IMR-90 (cell line): ENCODE measurements at regions not wholly inside any gene's neighbourhood (a gene's known extent, or its start where the extent isn't known, plus 50 kb on each side); places are given as distances from the start of the nearest gene placed in this dataset.

Source experiments
- ATAC-seq: fragments of 200-7000 bp; cut with Tn5 transposase; 2 replicates; pipeline ENCODE4 v1.9.1; 2020; ENCODE audit warnings: low read depth, mild to moderate bottlenecking, moderate library complexity
- BruUV-seq: library from RNA; stranded (reverse); fragments of 400-500 nt; replicated peaks from 2 replicates; lab custom pipeline; 2021; lab: Mats Ljungman, UMichigan
- CTCF ChIA-PET: fragments of 300-600 bp; formaldehyde crosslinking; extraction: SDS; loops from one replicate; lab custom pipeline; 2021; ENCODE audit warnings: antibody characterized with exemption; lab: Yijun Ruan, JAX
- POLR2A ChIA-PET: fragments of 300-600 bp; sonication (Branson Sonifier 250); formaldehyde crosslinking; loops from one replicate; lab custom pipeline; 2022; ENCODE audit warnings: antibody characterized with exemption; ENCODE audit not compliant: unreplicated experiment; lab: Charles Lee
- DNase-seq: peaks from one replicate; pipeline ENCODE4 v3.0.0; 2013
- H2AFZ ChIP-seq: replicated peaks from 2 replicates; pipeline ENCODE3; 2013; ENCODE audit warnings: low read length, mild to moderate bottlenecking; ENCODE audit not compliant: poor library complexity
- H2AK5ac ChIP-seq: 2 replicates; pipeline ENCODE4 v1.6.1; 2013; ENCODE audit warnings: low read depth, low read length, inconsistent platforms
- H2AK9ac ChIP-seq: replicated peaks from 2 replicates; pipeline ENCODE3; 2013; ENCODE audit warnings: mild to moderate bottlenecking, low read depth, low read length, moderate library complexity; ENCODE audit not compliant: poor library complexity
- H2BK120ac ChIP-seq: 2 replicates; pipeline ENCODE4 v1.6.1; 2013; ENCODE audit warnings: low read depth, low read length, inconsistent platforms
- H2BK15ac ChIP-seq: 3 replicates; pipeline ENCODE4 v1.6.1; 2013; ENCODE audit warnings: low read depth, low read length, inconsistent platforms
- H2BK20ac ChIP-seq: 2 replicates; pipeline ENCODE4 v1.6.1; 2013; ENCODE audit warnings: low read depth, mild to moderate bottlenecking, inconsistent platforms, low read length, moderate library complexity
- H2BK5ac ChIP-seq: 2 replicates; pipeline ENCODE4 v1.6.1; 2013; ENCODE audit warnings: mild to moderate bottlenecking, low read depth, low read length, inconsistent platforms; ENCODE audit not compliant: poor library complexity, severe bottlenecking
- H3K14ac ChIP-seq: replicated peaks from 2 replicates; pipeline ENCODE4 v1.6.1; 2013; ENCODE audit warnings: low read depth, low read length, inconsistent platforms
- H3K18ac ChIP-seq: 2 replicates; pipeline ENCODE4 v1.6.1; 2013; ENCODE audit warnings: low read depth, low read length, control low read depth
- H3K23ac ChIP-seq: 2 replicates; pipeline ENCODE4 v1.6.1; 2013; ENCODE audit warnings: low read depth, low read length, inconsistent platforms
- H3K27ac ChIP-seq: 2 replicates; pipeline ENCODE4 v1.5.1; 2013; ENCODE audit warnings: mild to moderate bottlenecking, control low read depth, low read length; ENCODE audit not compliant: insufficient read depth
- H3K27me3 ChIP-seq: 2 replicates; pipeline ENCODE4 v1.6.1; 2013; ENCODE audit warnings: low read length; ENCODE audit not compliant: control insufficient read depth, insufficient read depth
- H3K36me3 ChIP-seq: 2 replicates; pipeline ENCODE4 v1.6.1; 2013; ENCODE audit warnings: low read length, mixed read lengths; ENCODE audit not compliant: control insufficient read depth, insufficient read depth
- H3K4ac ChIP-seq: 2 replicates; pipeline ENCODE4 v1.6.1; 2013; ENCODE audit warnings: low read depth, low read length, inconsistent platforms
- H3K4me1 ChIP-seq: 2 replicates; pipeline ENCODE4 v1.6.1; 2013; ENCODE audit warnings: low read length, mixed read lengths; ENCODE audit not compliant: control insufficient read depth, insufficient read depth
- H3K4me2 ChIP-seq: 2 replicates; pipeline ENCODE4 v1.6.1; 2013; ENCODE audit warnings: low read depth, mild to moderate bottlenecking, control low read depth, low read length, moderate library complexity
- H3K4me3 ChIP-seq: 2 replicates; pipeline ENCODE4 v1.5.1; 2013; ENCODE audit warnings: low read depth, mild to moderate bottlenecking, control low read depth, low read length, moderate library complexity; ENCODE audit not compliant: insufficient read depth
- H3K56ac ChIP-seq: 2 replicates; pipeline ENCODE4 v1.6.1; 2013; ENCODE audit warnings: low read length, inconsistent platforms; ENCODE audit not compliant: insufficient read depth; ENCODE audit errors: extremely low read depth
- H3K79me1 ChIP-seq, 2 experiments: 2 replicates each; pipeline ENCODE4 v1.6.1; 2013; ENCODE audit warnings: low read length in 2 of 2, inconsistent platforms in 1 of 2, low read depth in 1 of 2
- H3K9ac ChIP-seq: 2 replicates; pipeline ENCODE4 v1.6.1; 2013; ENCODE audit warnings: low read depth, low read length, control low read depth
- H3K9me1 ChIP-seq: 2 replicates; pipeline ENCODE4 v1.6.1; 2013; ENCODE audit warnings: low read length, inconsistent platforms; ENCODE audit not compliant: insufficient read depth
- H3K9me3 ChIP-seq: 2 replicates; pipeline ENCODE4 v1.6.1; 2013; ENCODE audit warnings: low read length; ENCODE audit not compliant: control insufficient read depth, insufficient read depth
- H4K20me1 ChIP-seq: 2 replicates; pipeline ENCODE4 v1.6.1; 2013; ENCODE audit warnings: low read length, inconsistent platforms; ENCODE audit not compliant: insufficient read depth
- H4K5ac ChIP-seq: 2 replicates; pipeline ENCODE4 v1.6.1; 2013; ENCODE audit warnings: mild to moderate bottlenecking, low read depth, low read length, control low read depth
- H4K8ac ChIP-seq, 2 experiments: 2 replicates each; pipeline ENCODE4 v1.6.1; 2013; ENCODE audit warnings: low read depth in 2 of 2, low read length in 2 of 2, control low read depth in 1 of 2, inconsistent platforms in 1 of 2
- H4K91ac ChIP-seq: 2 replicates; pipeline ENCODE4 v1.6.1; 2013; ENCODE audit warnings: low read depth, low read length, inconsistent platforms; ENCODE audit not compliant: insufficient read depth
- BHLHE40 ChIP-seq: fragments of 150-350 bp; IDR thresholded peaks from 2 replicates; pipeline ENCODE4 v1.6.1; 2016; ENCODE audit warnings: mild to moderate bottlenecking, low read depth, low read length
- CEBPB ChIP-seq: IDR thresholded peaks from 2 replicates; pipeline ENCODE4 v1.6.1; 2012; ENCODE audit warnings: low read depth, low read length, improper control_type of control experiment
- CHD1 ChIP-seq: IDR thresholded peaks from 2 replicates; pipeline ENCODE4 v1.6.1; 2012; ENCODE audit warnings: low read depth, low read length, improper control_type of control experiment
- FOS ChIP-seq: fragments of 150-350 bp; IDR thresholded peaks from 2 replicates; pipeline ENCODE4 v1.6.1; 2016; ENCODE audit warnings: low read depth, low read length
- MAFK ChIP-seq: IDR thresholded peaks from 2 replicates; pipeline ENCODE4 v1.6.1; 2012; ENCODE audit warnings: low read depth, low read length, improper control_type of control experiment
- MAZ ChIP-seq: IDR thresholded peaks from 2 replicates; pipeline ENCODE4 v1.6.1; 2012; ENCODE audit warnings: low read depth, mild to moderate bottlenecking, low read length, improper control_type of control experiment, moderate library complexity, borderline replicate concordance
- MXI1 ChIP-seq: IDR thresholded peaks from 2 replicates; pipeline ENCODE4 v1.6.1; 2012; ENCODE audit warnings: low read depth, mild to moderate bottlenecking, low read length, moderate library complexity, borderline replicate concordance
- NFE2L2 ChIP-seq: fragments of 150-350 bp; IDR thresholded peaks from 2 replicates; pipeline ENCODE4 v1.6.1; 2016; ENCODE audit warnings: low read depth, mild to moderate bottlenecking, low read length
- POLR2A ChIP-seq: IDR thresholded peaks from 2 replicates; pipeline ENCODE4 v1.6.1; 2012; ENCODE audit warnings: mild to moderate bottlenecking, low read depth, low read length
- RAD21 ChIP-seq: IDR thresholded peaks from 2 replicates; pipeline ENCODE4 v1.6.1; 2012; ENCODE audit warnings: low read length, improper control_type of control experiment
- RCOR1 ChIP-seq: IDR thresholded peaks from 2 replicates; pipeline ENCODE4 v1.6.1; 2012; ENCODE audit warnings: mild to moderate bottlenecking, low read length, improper control_type of control experiment; ENCODE audit not compliant: insufficient replicate concordance
- RFX5 ChIP-seq: IDR thresholded peaks from 2 replicates; pipeline ENCODE4 v1.8.0; 2012; ENCODE audit warnings: low read depth, mild to moderate bottlenecking, low read length, moderate library complexity
- SMC3 ChIP-seq: fragments of 150-350 bp; IDR thresholded peaks from 2 replicates; pipeline ENCODE4 v1.6.1; 2016; ENCODE audit warnings: low read depth, mild to moderate bottlenecking, antibody characterized with exemption, low read length, moderate library complexity
- WGBS, 2 experiments: methylation state at CpG; one replicate each; pipeline versions ENCODE4 v1.1.5 to v1.1.7; 2013; ENCODE audit warnings: missing lambda C conversion rate in 2 of 2; ENCODE audit not compliant: insufficient read length in 1 of 2; ENCODE audit errors: extremely low coverage in 2 of 2; 5-methylcytosine and 5-hydroxymethylcytosine counted together
- dilution Hi-C: fragments of 300-500 bp; cut with HindIII; formaldehyde crosslinking; loops from one replicate; pipeline ENCODE4 v1.14.3; 2018; ENCODE audit warnings: low sequenced_read_pairs; ENCODE audit not compliant: unreplicated experiment
- in situ Hi-C: fragments of 300-500 bp; cut with MboI; formaldehyde crosslinking; loops from 3 replicates; pipeline ENCODE4 v1.14.3; 2019; ENCODE audit warnings: low sequenced_read_pairs, inconsistent platforms, mixed read lengths
- intact Hi-C: fragments of 100-400 bp; cut with micrococcal nuclease; formaldehyde crosslinking; loops from 2 replicates; pipeline ENCODE4 v1.10.0; 2022
- TF ChIP-seq, protein P1 (sequence below): conservative IDR thresholded peaks from 2 replicates; pipeline ENCODE4 v1.5.1; 2012; ENCODE audit warnings: mild to moderate bottlenecking, low read depth, low read length, improper control_type of control experiment
- TF ChIP-seq, protein P2 (sequence below): fragments of 150-350 bp; IDR thresholded peaks from 2 replicates; pipeline ENCODE4 v1.6.1; 2016; ENCODE audit warnings: low read depth, mild to moderate bottlenecking, low read length, moderate library complexity, borderline replicate concordance
- TF ChIP-seq, protein P3 (sequence below): fragments of 150-350 bp; IDR thresholded peaks from 2 replicates; pipeline ENCODE4 v1.6.1; 2017; ENCODE audit warnings: mild to moderate bottlenecking, antibody characterized with exemption, low read length, low read depth

DNA sequence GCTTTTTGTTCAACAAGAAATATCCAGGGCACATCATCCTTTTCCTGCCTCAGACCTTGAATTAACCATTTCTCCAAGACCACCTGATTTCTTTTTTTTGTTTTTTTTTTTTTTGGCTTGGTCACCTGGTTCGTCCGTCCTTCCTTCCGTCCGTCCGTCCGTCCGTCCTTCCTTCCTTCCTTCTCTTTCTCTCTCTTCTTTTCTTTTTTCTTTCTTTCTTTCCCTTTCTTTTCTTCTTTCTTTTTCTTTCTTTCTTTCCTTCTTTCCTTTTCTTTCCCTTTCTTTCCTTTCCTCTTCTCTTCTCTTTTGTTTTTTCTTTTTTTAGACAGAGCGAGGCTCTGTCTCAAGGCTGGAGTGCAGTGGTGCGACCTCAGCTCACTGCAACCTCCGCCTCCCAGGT, 80.7 kb downstream of the TET3 start:
- Histone ChIP-seq H3K14ac (no peak overlapping the region), H3K4me1 (peaks cover 2% of the 10 kb centered on the region; the same call in 1 of the 2 replicates), H2BK5ac (no peak overlapping the region), H3K56ac (no peak overlapping the region), H2AK5ac (no peak overlapping the region), H3K4me2 (no peak overlapping the region), H3K18ac (no peak overlapping the region), H3K36me3 (no peaks in the 10 kb centered on the region), H3K27me3 (no peaks in the 10 kb centered on the region), H2AFZ (no peak overlapping the region), H2BK15ac (no peak overlapping the region), H2AK9ac (no peak overlapping the region), H2BK20ac (no peak overlapping the region), H3K23ac (no peak overlapping the region), H3K9ac (no peak overlapping the region), H3K9me1 (peaks cover 2% of the 10 kb centered on the region), H3K4me3 (no peak overlapping the region), H3K4ac (no peak overlapping the region), H4K91ac (no peak overlapping the region), H3K9me3 (no peaks in the 10 kb centered on the region), H4K20me1 (no peaks in the 10 kb centered on the region; the same call in 1 of the 2 replicates), H4K5ac (no peak overlapping the region), H4K8ac (no peak overlapping the region), H3K79me1 (peaks cover 14 to 17% of the 10 kb centered on the region in 2 experiments), H3K27ac (no peak overlapping the region), H2BK120ac (no peak overlapping the region)
- BruUV-seq, result no TSS peak
- dilution Hi-C loops (no loop called here), intact Hi-C loops (no loop called here), in situ Hi-C loops (no loop called here)
- ChIA-PET CTCF (no interaction called here), POLR2A (no interaction called here)
- WGBS, 2 experiments, result 100% methylated on average over 1 of the region's 10 CpGs; no CpG with 5 or more reads in 1 of the 2 experiments
- ATAC-seq (no peak), DNase-seq (no peak)
- TF ChIP-seq, protein P1, sequence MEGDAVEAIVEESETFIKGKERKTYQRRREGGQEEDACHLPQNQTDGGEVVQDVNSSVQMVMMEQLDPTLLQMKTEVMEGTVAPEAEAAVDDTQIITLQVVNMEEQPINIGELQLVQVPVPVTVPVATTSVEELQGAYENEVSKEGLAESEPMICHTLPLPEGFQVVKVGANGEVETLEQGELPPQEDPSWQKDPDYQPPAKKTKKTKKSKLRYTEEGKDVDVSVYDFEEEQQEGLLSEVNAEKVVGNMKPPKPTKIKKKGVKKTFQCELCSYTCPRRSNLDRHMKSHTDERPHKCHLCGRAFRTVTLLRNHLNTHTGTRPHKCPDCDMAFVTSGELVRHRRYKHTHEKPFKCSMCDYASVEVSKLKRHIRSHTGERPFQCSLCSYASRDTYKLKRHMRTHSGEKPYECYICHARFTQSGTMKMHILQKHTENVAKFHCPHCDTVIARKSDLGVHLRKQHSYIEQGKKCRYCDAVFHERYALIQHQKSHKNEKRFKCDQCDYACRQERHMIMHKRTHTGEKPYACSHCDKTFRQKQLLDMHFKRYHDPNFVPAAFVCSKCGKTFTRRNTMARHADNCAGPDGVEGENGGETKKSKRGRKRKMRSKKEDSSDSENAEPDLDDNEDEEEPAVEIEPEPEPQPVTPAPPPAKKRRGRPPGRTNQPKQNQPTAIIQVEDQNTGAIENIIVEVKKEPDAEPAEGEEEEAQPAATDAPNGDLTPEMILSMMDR, result no peak
- TF ChIP-seq MAZ (no peak), RFX5 (no peak), BHLHE40 (no peak), POLR2A (no peak), MXI1 (no peak), RCOR1 (no peak), SMC3 (no peak), CHD1 (no peak), MAFK (no peak), CEBPB (no peak), RAD21 (no peak), NFE2L2 (no peak), FOS (no peak)
- TF ChIP-seq, protein P2, sequence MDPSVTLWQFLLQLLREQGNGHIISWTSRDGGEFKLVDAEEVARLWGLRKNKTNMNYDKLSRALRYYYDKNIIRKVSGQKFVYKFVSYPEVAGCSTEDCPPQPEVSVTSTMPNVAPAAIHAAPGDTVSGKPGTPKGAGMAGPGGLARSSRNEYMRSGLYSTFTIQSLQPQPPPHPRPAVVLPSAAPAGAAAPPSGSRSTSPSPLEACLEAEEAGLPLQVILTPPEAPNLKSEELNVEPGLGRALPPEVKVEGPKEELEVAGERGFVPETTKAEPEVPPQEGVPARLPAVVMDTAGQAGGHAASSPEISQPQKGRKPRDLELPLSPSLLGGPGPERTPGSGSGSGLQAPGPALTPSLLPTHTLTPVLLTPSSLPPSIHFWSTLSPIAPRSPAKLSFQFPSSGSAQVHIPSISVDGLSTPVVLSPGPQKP, result no peak
- TF ChIP-seq, protein P3, sequence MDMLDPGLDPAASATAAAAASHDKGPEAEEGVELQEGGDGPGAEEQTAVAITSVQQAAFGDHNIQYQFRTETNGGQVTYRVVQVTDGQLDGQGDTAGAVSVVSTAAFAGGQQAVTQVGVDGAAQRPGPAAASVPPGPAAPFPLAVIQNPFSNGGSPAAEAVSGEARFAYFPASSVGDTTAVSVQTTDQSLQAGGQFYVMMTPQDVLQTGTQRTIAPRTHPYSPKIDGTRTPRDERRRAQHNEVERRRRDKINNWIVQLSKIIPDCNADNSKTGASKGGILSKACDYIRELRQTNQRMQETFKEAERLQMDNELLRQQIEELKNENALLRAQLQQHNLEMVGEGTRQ, result no peak
